Type B pancreatic cell (in vitro differentiated cells): ENCODE measurements at regions not wholly inside any gene's neighbourhood (a gene's known extent, or its start where the extent isn't known, plus 50 kb on each side); places are given as distances from the start of the nearest gene placed in this dataset.
"Not testable (repeated sequence)": the region's sequence is repeated elsewhere in the genome, so short reads cannot be mapped to it uniquely, and the experiment has no call there.

Experiments used
- DNase-seq: peaks from one replicate; pipeline ENCODE4 v3.0.0; 2021; ENCODE audit warnings: mixed read lengths; ENCODE audit not compliant: unreplicated experiment; ENCODE audit errors: extremely low spot score
- H3K27ac Mint-ChIP-seq: 2 replicates; pipeline ENCODE4 v1.8.0; 2021; ENCODE audit warnings: mild to moderate bottlenecking, mixed read lengths
- H3K27me3 Mint-ChIP-seq: 2 replicates; pipeline ENCODE4 v1.8.0; 2021; ENCODE audit warnings: mixed read lengths
- H3K36me3 Mint-ChIP-seq: 2 replicates; pipeline ENCODE4 v1.8.0; 2021; ENCODE audit warnings: mixed read lengths
- H3K4me1 Mint-ChIP-seq: one replicate; pipeline ENCODE4 v1.8.0; 2021; ENCODE audit warnings: mixed read lengths; ENCODE audit not compliant: unreplicated experiment
- H3K4me3 Mint-ChIP-seq: 2 replicates; pipeline ENCODE4 v1.8.0; 2021; ENCODE audit warnings: mild to moderate bottlenecking, mixed read lengths
- H3K9me3 Mint-ChIP-seq: 2 replicates; pipeline ENCODE4 v1.8.0; 2021; ENCODE audit warnings: mixed read lengths
- CTCF ChIP-seq: fragments of 200-600 bp; sonication (generic); conservative IDR thresholded peaks from 2 replicates; pipeline ENCODE4 v1.5.0; 2021; ENCODE audit warnings: antibody characterized with exemption, mild to moderate bottlenecking

GRCh38 chr2:193153576-193153975 is 958.8 kb upstream of the TMEFF2 start:
- peaks cover 3% of the 10 kb centered on the region for H3K36me3 Mint-ChIP-seq

GRCh38 chr2:193142467-193142866 is 947.7 kb upstream of the TMEFF2 start:
- not testable (repeated sequence) for H3K27ac Mint-ChIP-seq, DNase-seq, H3K36me3 Mint-ChIP-seq, H3K9me3 Mint-ChIP-seq, H3K27me3 Mint-ChIP-seq, H3K4me1 Mint-ChIP-seq, H3K4me3 Mint-ChIP-seq

More at GRCh38 chr2:193153576-193153975, 958.8 kb upstream of the TMEFF2 start:
- Mint-ChIP-seq H3K9me3 (no peaks in the 10 kb centered on the region), H3K27ac (peak overlapping the region; percentile 17), H3K4me1 (no peaks in the 10 kb centered on the region), H3K4me3 (no peak overlapping the region), H3K27me3 (no peaks in the 10 kb centered on the region)
- TF ChIP-seq CTCF, result no peak
- DNase-seq, result no peak

- no peak for TF ChIP-seq CTCF
Observed at GRCh38 chr2:193141998-193142397, 947.3 kb upstream of the TMEFF2 start.

GRCh38 chr2:193140895-193141294 is 946.2 kb upstream of the TMEFF2 start:
- H3K9me3 Mint-ChIP-seq, H3K4me3 Mint-ChIP-seq, H3K27me3 Mint-ChIP-seq, DNase-seq, H3K27ac Mint-ChIP-seq, H3K36me3 Mint-ChIP-seq, H3K4me1 Mint-ChIP-seq: not testable (repeated sequence)

More at GRCh38 chr2:193141998-193142397, 947.3 kb upstream of the TMEFF2 start:
- peaks cover 6% of the 10 kb centered on the region for H3K9me3 Mint-ChIP-seq
- no peaks in the 10 kb centered on the region for H3K27me3 Mint-ChIP-seq
- DNase-seq, result no peak
- H3K36me3 Mint-ChIP-seq, result peaks cover 8% of the 10 kb centered on the region
- H3K4me1 Mint-ChIP-seq, result no peaks in the 10 kb centered on the region
- H3K27ac Mint-ChIP-seq, result no peak overlapping the region
- H3K4me3 Mint-ChIP-seq, result no peak overlapping the region

GRCh38 chr2:193124815-193125214 is 930.1 kb upstream of the TMEFF2 start:
- Mint-ChIP-seq H3K27me3 (no peaks in the 10 kb centered on the region), H3K9me3 (no peaks in the 10 kb centered on the region), H3K4me1 (no peaks in the 10 kb centered on the region), H3K36me3 (no peaks in the 10 kb centered on the region), H3K4me3 (no peak overlapping the region), H3K27ac (no peak overlapping the region)
- TF ChIP-seq CTCF, result no peak
- DNase-seq, result no peak

- H3K36me3 Mint-ChIP-seq, result no peaks in the 10 kb centered on the region
- no peak for DNase-seq
- no peaks in the 10 kb centered on the region for H3K27me3 Mint-ChIP-seq
- H3K27ac Mint-ChIP-seq, result no peak overlapping the region
- H3K9me3 Mint-ChIP-seq, result no peaks in the 10 kb centered on the region
- H3K4me1 Mint-ChIP-seq, result no peaks in the 10 kb centered on the region
- H3K4me3 Mint-ChIP-seq, result no peak overlapping the region
- TF ChIP-seq CTCF, result no peak
Observed at GRCh38 chr2:193114827-193115226, 920.1 kb upstream of the TMEFF2 start.

GRCh38 chr2:193112986-193113385 is 918.3 kb upstream of the TMEFF2 start:
- H3K9me3 Mint-ChIP-seq, result no peaks in the 10 kb centered on the region
- no peaks in the 10 kb centered on the region for H3K4me1 Mint-ChIP-seq
- no peak for DNase-seq
- no peaks in the 10 kb centered on the region for H3K36me3 Mint-ChIP-seq
- no peak for TF ChIP-seq CTCF
- no peaks in the 10 kb centered on the region for H3K27me3 Mint-ChIP-seq
- H3K4me3 Mint-ChIP-seq, result no peak overlapping the region
- H3K27ac Mint-ChIP-seq, result no peak overlapping the region
